Gastroesophageal sphincter (tissue), 3 donors: ENCODE measurements at regions not wholly inside any gene's neighbourhood (a gene's known extent, or its start where the extent isn't known, plus 50 kb on each side); places are given as distances from the start of the nearest gene placed in this dataset.

ENCODE experiments used
- POLR2A ChIP-seq, 2 donors: fragments of 450-650 bp; IDR thresholded peaks; one replicate each; pipeline ENCODE4 v1.6.1; 2017; ENCODE audit warnings: antibody characterized with exemption in 2 of 2, mild to moderate bottlenecking in 2 of 2, moderate library complexity in 1 of 2
- TF ChIP-seq, protein P1 (sequence below), 4 experiments: fragments of 200-600 bp in 2 of 4; fragments of 450-650 bp in 2 of 4; sonication (generic) in 1 of 4; IDR thresholded peaks; one replicate each; pipeline ENCODE4 v1.5.1; 2017 to 2019; ENCODE audit warnings: antibody characterized with exemption in 4 of 4, mild to moderate bottlenecking in 2 of 4, moderate library complexity in 2 of 4

DNA sequence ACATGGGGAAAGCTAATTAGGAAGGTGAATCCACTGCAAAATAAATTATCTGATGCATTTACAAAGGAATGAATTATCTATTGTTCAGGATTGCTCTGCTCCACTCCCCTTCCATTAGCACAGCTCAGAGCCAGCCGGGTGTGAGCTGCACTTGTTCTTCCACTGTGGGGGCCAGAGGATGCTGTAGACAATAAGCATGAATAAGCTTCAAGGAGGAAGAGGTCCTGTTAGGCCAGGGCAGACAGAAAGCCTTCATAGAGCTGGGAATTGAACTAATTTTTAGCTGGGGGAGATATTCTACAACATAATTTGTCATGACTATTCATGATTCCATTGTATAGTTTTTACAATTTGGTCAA lies 137.6 kb upstream of the MAX start:
- TF ChIP-seq, protein P1, sequence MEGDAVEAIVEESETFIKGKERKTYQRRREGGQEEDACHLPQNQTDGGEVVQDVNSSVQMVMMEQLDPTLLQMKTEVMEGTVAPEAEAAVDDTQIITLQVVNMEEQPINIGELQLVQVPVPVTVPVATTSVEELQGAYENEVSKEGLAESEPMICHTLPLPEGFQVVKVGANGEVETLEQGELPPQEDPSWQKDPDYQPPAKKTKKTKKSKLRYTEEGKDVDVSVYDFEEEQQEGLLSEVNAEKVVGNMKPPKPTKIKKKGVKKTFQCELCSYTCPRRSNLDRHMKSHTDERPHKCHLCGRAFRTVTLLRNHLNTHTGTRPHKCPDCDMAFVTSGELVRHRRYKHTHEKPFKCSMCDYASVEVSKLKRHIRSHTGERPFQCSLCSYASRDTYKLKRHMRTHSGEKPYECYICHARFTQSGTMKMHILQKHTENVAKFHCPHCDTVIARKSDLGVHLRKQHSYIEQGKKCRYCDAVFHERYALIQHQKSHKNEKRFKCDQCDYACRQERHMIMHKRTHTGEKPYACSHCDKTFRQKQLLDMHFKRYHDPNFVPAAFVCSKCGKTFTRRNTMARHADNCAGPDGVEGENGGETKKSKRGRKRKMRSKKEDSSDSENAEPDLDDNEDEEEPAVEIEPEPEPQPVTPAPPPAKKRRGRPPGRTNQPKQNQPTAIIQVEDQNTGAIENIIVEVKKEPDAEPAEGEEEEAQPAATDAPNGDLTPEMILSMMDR (IDR thresholded peaks at IDR 0.05), result no peak
- no peak for TF ChIP-seq POLR2A (IDR thresholded peaks at IDR 0.05)
